ENCODE measurements at regions not wholly inside any gene's neighbourhood (a gene's known extent, or its start where the extent isn't known, plus 50 kb on each side); places are given as distances from the start of the nearest gene placed in this dataset.

GRCh38 chr1:214935258-214935657 lies 147.3 kb upstream of the KCNK2 start:
- DNase-seq, result no peak

GRCh38 chr1:214939180-214939579 lies 143.4 kb upstream of the KCNK2 start:
- no peak for DNase-seq

DNA sequence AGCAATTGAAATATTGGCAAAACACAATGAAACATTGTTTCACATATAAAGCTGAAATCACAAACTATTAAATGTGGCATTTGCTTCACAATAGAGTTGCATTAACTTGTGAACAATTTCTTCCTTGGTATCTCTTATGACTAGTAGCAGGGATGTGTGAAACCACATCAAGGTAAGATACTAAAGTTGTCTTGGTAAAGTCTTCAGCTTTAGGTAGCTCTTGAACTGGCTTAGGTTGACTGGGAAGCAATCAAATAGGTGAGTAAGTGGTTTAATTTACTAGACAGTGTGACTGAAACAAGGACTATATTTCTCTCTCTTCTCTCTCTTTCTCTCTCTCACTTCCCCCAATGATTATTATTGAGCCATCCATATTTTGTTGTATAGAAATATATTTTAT lies 141.5 kb upstream of the KCNK2 start:
- DNase-seq, result peak; percentile 1

DNA sequence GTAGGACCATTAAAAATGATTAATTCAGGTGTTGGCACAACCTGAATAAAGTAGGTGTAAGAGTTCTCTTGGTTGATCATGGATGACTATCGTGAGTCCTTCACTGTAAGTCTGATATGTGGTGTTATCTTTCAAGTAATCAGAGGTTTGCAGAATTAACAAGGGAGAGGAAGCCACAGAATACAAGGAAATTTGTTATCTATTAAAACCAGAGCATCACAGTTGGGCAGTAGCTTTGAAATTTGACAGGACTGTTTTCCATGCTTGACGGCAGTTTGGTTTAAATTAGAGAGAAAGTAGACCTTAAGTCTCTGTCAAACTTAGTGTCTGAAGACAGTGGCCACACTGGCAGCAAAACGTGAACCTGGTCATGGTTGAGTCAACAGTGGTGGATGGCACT lies 139.5 kb upstream of the KCNK2 start:
- no peak for DNase-seq

- no peak for DNase-seq
Observed at GRCh38 chr1:214946615-214947014, 135.9 kb upstream of the KCNK2 start.

DNA sequence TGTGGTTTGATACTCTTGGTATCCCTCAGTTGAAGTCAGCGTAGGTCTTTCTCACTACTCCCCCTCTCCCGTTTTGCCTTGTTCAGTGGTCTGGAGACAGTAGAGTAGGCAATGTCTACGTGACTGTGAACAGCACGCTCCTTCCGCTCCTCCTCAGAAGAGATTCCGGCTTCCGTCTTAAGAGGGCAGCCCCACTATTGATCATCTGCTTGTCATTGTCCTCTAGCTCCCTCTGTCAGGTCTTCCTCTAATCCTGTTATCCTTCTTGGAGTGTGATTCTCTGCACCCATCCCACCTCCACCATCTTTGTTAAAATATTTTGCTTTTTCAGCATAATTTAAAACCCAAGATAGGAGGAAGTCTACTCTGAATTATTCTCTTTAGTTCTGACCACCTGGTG lies 129.9 kb upstream of the KCNK2 start:
- DNase-seq, result no peak

DNA sequence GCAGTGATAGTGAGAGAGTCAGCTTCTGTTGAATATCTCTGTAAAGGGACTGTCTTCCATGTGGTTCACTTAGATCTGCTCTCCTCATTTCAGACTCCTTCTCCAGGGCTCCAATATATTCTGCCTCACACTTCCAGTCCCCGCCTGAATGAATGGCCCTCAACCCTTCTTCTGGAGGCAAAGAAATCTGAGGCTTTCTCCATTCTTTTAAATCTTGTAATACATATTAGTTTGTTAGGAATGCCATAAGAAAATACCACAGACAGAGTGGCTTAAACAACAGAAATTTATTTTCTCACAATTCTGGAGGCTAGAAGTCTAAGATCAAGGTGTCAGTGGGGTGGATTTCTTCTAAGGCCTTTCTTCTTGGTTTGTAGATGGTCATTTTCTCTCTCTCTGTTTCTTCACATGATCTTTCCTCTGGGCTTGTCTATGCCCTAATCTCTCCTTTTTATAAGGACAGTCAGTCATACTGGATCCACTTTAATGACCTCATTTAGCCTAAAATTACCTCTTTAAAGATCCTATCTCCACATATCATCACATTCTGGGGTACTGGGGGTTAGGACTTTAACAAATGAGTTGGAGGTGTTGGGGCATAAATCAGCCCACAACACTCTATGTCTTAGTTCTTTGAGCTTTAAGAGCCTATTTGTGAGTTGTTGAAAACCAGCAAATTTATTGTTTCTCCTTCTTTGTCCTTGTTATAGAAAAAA lies 128.5 kb upstream of the KCNK2 start:
- DNase-seq, result no peak

DNA sequence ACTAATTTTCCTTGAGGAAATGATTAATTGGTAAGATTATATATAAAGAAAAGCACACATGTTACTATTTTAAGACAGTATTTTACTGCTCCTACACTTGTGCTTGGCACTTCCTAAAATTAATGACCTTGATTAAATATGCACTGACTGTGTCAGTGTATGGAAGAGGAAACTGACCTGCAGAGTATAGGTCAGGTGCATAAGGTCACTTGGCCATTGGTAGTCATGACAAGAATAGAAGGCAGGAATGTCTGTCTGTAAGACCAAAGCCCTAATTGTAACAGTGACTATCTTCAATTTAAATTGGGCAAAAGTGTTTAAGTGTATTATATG lies 128.0 kb upstream of the KCNK2 start:
- no peak for DNase-seq

- peak; percentile 42 for DNase-seq
Observed at GRCh38 chr1:214957330-214958137, 125.0 kb upstream of the KCNK2 start.

DNA sequence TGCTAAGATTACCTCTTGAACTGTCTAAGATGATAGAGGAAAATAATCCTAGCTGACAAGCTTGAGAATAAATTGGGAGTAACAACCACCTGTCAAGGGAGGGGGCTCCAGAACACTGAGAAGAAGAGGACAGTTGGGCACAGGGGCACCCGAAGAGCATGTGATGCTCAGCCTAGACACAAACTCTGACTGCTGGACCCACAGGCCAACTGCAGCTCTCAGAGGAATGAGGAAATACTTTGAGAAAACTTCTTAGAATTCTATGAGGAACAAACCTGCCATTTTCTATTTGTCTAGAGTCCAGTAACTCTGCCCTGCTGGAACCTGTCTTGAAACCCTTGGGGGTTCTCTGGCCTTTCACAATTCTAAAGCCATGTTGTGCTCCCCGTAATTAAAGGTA lies 124.1 kb upstream of the KCNK2 start:
- no peak for DNase-seq

- no peak for DNase-seq
Observed at GRCh38 chr1:214966346-214966745, 116.2 kb upstream of the KCNK2 start.

DNA sequence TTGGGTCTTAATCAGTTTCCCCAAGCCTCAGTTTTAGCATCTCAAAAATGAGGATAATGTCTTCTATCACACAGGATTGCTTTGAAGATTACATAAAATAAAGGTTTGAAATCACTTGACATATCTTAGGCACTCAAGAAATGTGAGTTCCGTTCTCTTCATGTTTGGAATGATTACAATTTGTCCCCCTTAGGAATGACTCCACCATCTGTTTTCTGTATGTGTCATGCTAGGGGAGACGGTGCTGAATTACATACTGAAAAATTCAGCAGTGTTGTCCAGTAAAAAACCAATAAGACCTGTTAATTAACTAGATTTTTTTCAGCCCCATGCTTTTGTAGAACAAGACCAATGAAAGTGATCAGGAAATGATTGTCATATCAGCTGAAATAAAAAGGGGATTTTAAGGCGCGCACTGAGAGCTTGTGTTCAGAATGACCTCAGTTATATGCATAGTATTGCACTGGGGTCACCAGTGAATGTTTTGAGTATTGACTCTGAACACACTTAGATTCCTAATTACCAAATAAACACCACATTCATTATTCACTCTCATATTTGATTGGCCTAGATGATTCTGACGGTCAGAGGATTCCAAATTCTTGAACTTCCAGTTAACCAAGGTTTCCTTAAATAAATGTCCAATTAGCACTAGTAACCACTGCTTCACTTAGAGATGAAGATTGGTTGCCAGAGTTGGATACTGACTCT lies 114.5 kb upstream of the KCNK2 start:
- no peak for DNase-seq

GRCh38 chr1:214970016-214970415 lies 112.5 kb upstream of the KCNK2 start:
- DNase-seq, result no peak

DNA sequence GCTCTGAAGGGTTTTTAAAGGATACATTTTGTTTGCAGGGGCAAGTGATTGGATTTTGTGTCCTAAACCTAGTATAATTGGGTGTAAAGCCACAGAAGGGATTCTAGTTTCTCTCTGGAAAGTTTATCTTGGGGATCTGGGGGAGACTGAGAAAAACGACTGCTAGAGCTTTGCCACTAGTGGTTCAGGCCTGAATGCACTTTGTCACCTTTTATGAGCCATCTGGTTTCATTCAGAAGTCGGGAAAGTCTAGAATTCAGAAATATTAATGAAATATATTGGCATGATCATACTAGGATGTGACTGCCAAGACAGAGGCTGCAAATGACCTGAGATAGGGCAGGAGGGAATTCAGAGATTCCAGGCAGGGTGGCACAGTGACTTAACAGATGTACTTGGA lies 111.5 kb upstream of the KCNK2 start:
- DNase-seq, result no peak

DNA sequence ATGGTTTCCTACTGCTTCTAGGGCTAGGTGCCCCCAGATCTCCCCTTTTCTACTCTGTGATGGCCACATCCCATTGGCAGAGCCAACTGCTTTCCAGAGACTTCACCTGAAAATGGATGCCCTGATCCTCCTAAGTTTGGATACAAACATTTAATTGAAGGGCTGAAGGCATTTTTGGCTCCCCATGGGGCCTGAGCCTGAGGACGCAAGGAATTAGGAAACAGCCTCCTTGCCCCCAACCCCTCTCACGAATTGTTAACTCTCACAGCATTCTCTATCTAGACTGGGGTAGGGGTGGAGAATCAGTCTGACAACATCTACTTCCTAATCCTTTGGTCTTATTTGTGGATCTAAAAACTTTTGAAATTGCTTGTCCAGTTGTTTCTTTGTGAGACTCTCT lies 108.5 kb upstream of the KCNK2 start:
- no peak for DNase-seq

DNA sequence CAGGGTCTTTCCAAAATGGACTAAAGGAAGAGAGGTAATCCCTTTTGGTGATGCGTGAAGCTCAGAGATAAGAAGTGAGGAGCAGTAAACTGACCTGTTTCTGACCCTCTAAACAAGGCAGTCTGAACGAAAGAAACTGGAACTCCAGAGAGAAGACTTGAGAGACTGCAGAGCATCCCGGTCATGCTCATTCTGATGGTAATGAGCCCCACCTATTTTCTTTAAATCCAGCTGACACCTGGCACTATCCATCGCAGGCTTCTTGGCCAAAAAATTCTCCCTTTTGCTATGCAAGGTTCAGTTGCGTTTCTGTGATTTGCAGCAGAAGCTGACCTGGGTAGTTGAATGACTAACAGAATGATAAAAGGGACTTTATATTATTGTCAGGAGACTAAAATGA lies 105.9 kb upstream of the KCNK2 start:
- DNase-seq, result no peak

DNA sequence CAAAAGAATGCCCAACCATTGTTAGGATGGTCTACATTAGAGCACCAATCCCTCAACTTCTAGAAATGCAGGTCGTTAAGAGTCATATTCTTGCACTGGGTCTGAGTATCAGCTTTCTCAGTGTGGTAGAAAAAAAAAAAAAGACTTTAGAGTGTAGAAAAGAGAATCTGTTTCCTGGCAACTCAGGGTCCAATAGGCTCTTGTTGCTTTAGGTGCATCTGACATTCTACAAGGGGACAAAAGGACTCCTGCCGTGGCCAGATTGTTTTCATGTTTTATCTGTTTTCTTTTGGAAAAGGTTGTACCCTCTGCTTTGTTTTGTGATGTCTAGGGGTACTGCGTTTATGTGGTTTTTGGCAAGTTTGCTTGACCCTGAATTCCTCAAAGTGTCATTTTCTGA lies 105.4 kb upstream of the KCNK2 start:
- DNase-seq, result no peak

- DNase-seq, result no peak
Observed at GRCh38 chr1:214977700-214978374, 104.7 kb upstream of the KCNK2 start.

GRCh38 chr1:214979191-214979590 lies 103.3 kb upstream of the KCNK2 start:
- DNase-seq, result no peak

DNA sequence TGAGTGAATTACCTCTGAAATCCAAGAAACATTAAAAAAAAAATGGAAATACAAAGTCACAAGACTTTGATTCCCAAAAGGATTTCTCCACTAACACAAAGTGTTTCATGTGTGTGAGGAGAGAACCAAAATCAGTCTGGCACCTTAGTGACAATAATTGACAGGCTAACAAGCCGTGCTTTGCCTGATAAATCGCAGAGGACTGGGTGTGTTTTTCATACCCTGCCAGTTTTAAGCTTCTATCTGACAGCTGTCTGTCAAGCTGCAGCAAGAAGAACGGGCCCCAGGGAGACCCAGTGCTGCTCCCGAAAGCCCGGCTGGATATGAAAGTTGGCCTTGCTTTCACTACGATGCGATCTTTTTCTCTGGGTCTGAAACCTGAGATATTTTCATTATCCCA lies 101.6 kb upstream of the KCNK2 start:
- no peak for DNase-seq

- no peak for DNase-seq
Observed at GRCh38 chr1:214983126-214983869, 99.2 kb upstream of the KCNK2 start.

GRCh38 chr1:214989341-214989740 lies 93.2 kb upstream of the KCNK2 start:
- no peak for DNase-seq

- DNase-seq, result no peak
Observed at GRCh38 chr1:214990619-214991018, 91.9 kb upstream of the KCNK2 start.
